Neural cell (in vitro differentiated cells): ENCODE measurements at regions not wholly inside any gene's neighbourhood (a gene's known extent, or its start where the extent isn't known, plus 50 kb on each side); places are given as distances from the start of the nearest gene placed in this dataset.

Source experiments
- EZH2 ChIP-seq: fragments of 200-600, 300-800 bp; shearing (Covaris generic), sonication (generic); IDR thresholded peaks from 2 replicates; pipeline ENCODE4 v1.6.1; 2014; ENCODE audit warnings: antibody characterized with exemption, low read length, borderline replicate concordance, mild to moderate bottlenecking; ENCODE audit not compliant: insufficient read depth, poor library complexity, severe bottlenecking
- POLR2AphosphoS5 ChIP-seq: IDR thresholded peaks from 2 replicates; pipeline ENCODE4 v1.6.1; 2012
- RAD21 ChIP-seq: fragments of 450-650 bp; conservative IDR thresholded peaks from 2 replicates; pipeline ENCODE4 v1.6.1; 2014; ENCODE audit warnings: antibody characterized with exemption, mild to moderate bottlenecking, moderate library complexity
- TF ChIP-seq, protein P1 (sequence below): fragments of 450-650 bp; IDR thresholded peaks from 2 replicates; pipeline ENCODE4 v1.5.1; 2014; ENCODE audit warnings: antibody characterized with exemption, mild to moderate bottlenecking, moderate library complexity; ENCODE audit not compliant: poor library complexity, severe bottlenecking

DNA sequence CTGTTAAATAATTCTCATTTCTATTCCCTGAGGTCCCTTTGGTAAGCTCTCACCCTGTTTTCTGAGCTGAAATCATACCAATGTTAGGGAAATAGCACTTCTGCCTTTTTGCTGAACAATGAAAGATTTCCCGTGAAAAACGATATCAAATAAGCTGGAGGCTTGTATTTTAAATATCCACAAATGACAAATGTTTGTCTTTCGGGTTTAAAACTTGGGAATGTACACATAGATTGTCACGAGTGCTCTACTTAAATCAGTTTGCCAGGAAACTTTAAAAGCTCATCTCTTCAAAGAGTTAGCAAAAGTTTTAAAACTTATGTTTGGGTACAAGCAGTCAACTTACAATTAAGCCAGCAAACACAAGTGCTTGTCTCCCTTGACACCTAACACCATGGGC, 393.5 kb upstream of the MON1B start:
- TF ChIP-seq RAD21 (no peak), POLR2AphosphoS5 (no peak), EZH2 (no peak)
- TF ChIP-seq, protein P1, sequence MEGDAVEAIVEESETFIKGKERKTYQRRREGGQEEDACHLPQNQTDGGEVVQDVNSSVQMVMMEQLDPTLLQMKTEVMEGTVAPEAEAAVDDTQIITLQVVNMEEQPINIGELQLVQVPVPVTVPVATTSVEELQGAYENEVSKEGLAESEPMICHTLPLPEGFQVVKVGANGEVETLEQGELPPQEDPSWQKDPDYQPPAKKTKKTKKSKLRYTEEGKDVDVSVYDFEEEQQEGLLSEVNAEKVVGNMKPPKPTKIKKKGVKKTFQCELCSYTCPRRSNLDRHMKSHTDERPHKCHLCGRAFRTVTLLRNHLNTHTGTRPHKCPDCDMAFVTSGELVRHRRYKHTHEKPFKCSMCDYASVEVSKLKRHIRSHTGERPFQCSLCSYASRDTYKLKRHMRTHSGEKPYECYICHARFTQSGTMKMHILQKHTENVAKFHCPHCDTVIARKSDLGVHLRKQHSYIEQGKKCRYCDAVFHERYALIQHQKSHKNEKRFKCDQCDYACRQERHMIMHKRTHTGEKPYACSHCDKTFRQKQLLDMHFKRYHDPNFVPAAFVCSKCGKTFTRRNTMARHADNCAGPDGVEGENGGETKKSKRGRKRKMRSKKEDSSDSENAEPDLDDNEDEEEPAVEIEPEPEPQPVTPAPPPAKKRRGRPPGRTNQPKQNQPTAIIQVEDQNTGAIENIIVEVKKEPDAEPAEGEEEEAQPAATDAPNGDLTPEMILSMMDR: no peak
